ENCODE measurements at regions not wholly inside any gene's neighbourhood (a gene's known extent, or its start where the extent isn't known, plus 50 kb on each side); places are given as distances from the start of the nearest gene placed in this dataset.

DNA sequence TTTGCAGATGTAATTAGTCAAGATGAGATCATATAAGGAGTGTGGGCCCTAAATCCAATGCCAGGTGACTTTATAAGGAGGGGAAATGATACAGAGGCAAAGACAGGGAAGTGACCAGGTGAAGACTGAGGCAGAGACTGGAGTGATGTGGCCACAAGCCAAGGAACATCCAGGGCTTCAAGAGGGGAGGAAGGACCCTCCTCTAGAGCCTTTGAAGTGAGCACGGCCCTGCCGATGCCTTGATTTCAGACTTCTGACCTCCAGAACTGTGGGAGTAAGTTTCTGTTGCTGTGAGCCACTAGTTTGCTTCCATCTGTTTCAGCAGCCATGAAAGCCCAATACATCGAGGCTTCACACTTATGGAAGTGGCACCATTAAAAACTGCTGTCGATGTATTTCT lies 78.7 kb downstream of the SHANK2 start:
- no peaks in the 10 kb centered on the region for H3K27me3 ChIP-seq
- H3K9ac ChIP-seq, result no peak overlapping the region
- H3K9me3 ChIP-seq (ENCODE audit: low read depth), result peaks cover 13% of the 10 kb centered on the region
- no peaks in the 10 kb centered on the region for H3K79me2 ChIP-seq (ENCODE audit: low read depth)
- H3K4me1 ChIP-seq, result no peaks in the 10 kb centered on the region
- H3K27ac Mint-ChIP-seq, result no peak overlapping the region
- TF ChIP-seq EZH2phosphoT487 (IDR thresholded peaks at IDR 0.05), result no peak
- TF ChIP-seq, protein P1, sequence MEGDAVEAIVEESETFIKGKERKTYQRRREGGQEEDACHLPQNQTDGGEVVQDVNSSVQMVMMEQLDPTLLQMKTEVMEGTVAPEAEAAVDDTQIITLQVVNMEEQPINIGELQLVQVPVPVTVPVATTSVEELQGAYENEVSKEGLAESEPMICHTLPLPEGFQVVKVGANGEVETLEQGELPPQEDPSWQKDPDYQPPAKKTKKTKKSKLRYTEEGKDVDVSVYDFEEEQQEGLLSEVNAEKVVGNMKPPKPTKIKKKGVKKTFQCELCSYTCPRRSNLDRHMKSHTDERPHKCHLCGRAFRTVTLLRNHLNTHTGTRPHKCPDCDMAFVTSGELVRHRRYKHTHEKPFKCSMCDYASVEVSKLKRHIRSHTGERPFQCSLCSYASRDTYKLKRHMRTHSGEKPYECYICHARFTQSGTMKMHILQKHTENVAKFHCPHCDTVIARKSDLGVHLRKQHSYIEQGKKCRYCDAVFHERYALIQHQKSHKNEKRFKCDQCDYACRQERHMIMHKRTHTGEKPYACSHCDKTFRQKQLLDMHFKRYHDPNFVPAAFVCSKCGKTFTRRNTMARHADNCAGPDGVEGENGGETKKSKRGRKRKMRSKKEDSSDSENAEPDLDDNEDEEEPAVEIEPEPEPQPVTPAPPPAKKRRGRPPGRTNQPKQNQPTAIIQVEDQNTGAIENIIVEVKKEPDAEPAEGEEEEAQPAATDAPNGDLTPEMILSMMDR (IDR thresholded peaks at IDR 0.05), result no peak
- no peak for TF ChIP-seq EZH2 (IDR thresholded peaks at IDR 0.05)
- no peaks in the 10 kb centered on the region for H3F3A ChIP-seq (ENCODE audit: low read depth)
- H3K4me3 Mint-ChIP-seq, result no peak overlapping the region
- H3K27me3 Mint-ChIP-seq (ENCODE audit: insufficient read depth, low read depth), result peaks cover 4% of the 10 kb centered on the region
- H3K9me3 Mint-ChIP-seq, result peaks cover 36% of the 10 kb centered on the region
- H3K36me3 ChIP-seq, result no peaks in the 10 kb centered on the region
- no peaks in the 10 kb centered on the region for H3K4me1 Mint-ChIP-seq
- H3K4me2 ChIP-seq, result no peak overlapping the region
- no peak for DNase-seq (ENCODE audit: low spot score)
- no peak overlapping the region for H2AFZ ChIP-seq (replicated peaks)
- no peak overlapping the region for H3K4me3 ChIP-seq
- no peak overlapping the region for H3K27ac ChIP-seq
- H3K36me3 Mint-ChIP-seq, result no peaks in the 10 kb centered on the region
- H4K20me1 ChIP-seq (ENCODE audit: low read depth), result no peaks in the 10 kb centered on the region

DNA sequence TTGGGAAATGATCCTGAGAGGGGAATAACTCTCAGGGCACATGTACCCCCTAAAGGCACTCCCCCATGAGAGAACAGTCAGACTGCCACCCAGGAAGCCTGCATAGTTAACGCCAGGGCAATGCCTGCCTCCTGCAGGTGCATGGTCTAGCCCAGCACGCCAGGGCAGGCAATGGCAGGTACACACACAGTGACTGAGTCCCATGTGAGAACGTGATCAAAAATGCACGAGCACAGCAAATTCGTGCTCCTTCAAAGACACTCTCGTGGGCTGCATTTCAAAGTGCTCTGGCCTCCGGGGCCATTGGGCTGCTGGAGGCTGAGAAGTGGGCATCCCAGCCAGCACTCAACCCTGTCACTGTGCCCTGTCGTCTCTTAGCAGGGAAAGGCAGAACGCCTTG lies 79.7 kb downstream of the SHANK2 start:
- H3K79me2 ChIP-seq (ENCODE audit: low read depth), result no peaks in the 10 kb centered on the region
- H3K4me1 ChIP-seq, result no peaks in the 10 kb centered on the region
- H3K4me3 ChIP-seq, result no peak overlapping the region
- H4K20me1 ChIP-seq (ENCODE audit: low read depth), result no peaks in the 10 kb centered on the region
- no peaks in the 10 kb centered on the region for H3F3A ChIP-seq (ENCODE audit: low read depth)
- no peaks in the 10 kb centered on the region for H3K36me3 Mint-ChIP-seq
- peaks cover 13% of the 10 kb centered on the region for H3K9me3 ChIP-seq (ENCODE audit: low read depth)
- no peak overlapping the region for H2AFZ ChIP-seq (replicated peaks)
- H3K27ac Mint-ChIP-seq, result no peak overlapping the region
- H3K27ac ChIP-seq, result no peak overlapping the region
- H3K27me3 ChIP-seq, result no peaks in the 10 kb centered on the region
- DNase-seq (ENCODE audit: low spot score), result no peak
- no peaks in the 10 kb centered on the region for H3K36me3 ChIP-seq
- peaks cover 35% of the 10 kb centered on the region for H3K9me3 Mint-ChIP-seq
- TF ChIP-seq, protein P1 (IDR thresholded peaks at IDR 0.05), result no peak
- TF ChIP-seq EZH2 (IDR thresholded peaks at IDR 0.05), result no peak
- TF ChIP-seq EZH2phosphoT487 (IDR thresholded peaks at IDR 0.05), result no peak
- no peak overlapping the region for H3K4me3 Mint-ChIP-seq
- no peaks in the 10 kb centered on the region for H3K4me1 Mint-ChIP-seq
- no peak overlapping the region for H3K9ac ChIP-seq
- H3K4me2 ChIP-seq, result no peak overlapping the region
- H3K27me3 Mint-ChIP-seq (ENCODE audit: insufficient read depth, low read depth), result peaks cover 4% of the 10 kb centered on the region

DNA sequence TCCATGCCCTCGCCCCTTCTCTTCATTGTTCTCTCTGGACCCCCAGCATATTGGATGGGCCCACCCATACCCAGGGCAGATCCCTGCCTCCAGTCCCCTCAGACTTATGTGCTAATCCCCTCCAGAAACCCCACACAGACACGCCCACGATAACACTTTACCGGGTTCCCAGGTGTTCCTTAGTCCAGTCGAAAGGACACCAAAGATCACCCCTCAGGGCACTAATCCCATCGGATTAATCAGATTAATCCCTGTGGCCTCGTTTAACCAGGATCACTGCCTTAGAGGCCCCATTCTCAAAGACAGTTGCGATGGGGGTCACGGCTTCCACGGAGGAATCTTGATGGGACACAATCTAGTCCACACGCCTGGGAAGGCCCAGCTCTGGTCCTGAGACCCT lies 80.8 kb downstream of the SHANK2 start:
- H3K9ac ChIP-seq, result no peak overlapping the region
- peaks cover 2% of the 10 kb centered on the region for H3K9me3 ChIP-seq (ENCODE audit: low read depth)
- H3K4me1 ChIP-seq, result no peaks in the 10 kb centered on the region
- H3K36me3 ChIP-seq, result no peaks in the 10 kb centered on the region
- Mint-ChIP-seq H3K27me3 (ENCODE audit: insufficient read depth, low read depth) (peaks cover 4% of the 10 kb centered on the region), H3K9me3 (peaks cover 25% of the 10 kb centered on the region), H3K27ac (no peak overlapping the region), H3K36me3 (no peaks in the 10 kb centered on the region), H3K4me3 (no peak overlapping the region), H3K4me1 (no peaks in the 10 kb centered on the region)
- DNase-seq (ENCODE audit: low spot score), result no peak
- no peak overlapping the region for H3K4me2 ChIP-seq
- no peak overlapping the region for H3K27ac ChIP-seq
- no peaks in the 10 kb centered on the region for H3F3A ChIP-seq (ENCODE audit: low read depth)
- H3K79me2 ChIP-seq (ENCODE audit: low read depth), result no peaks in the 10 kb centered on the region
- TF ChIP-seq EZH2phosphoT487 (IDR thresholded peaks at IDR 0.05), result no peak
- TF ChIP-seq EZH2 (IDR thresholded peaks at IDR 0.05), result no peak
- TF ChIP-seq, protein P1 (IDR thresholded peaks at IDR 0.05), result no peak
- H3K4me3 ChIP-seq, result no peak overlapping the region
- no peaks in the 10 kb centered on the region for H4K20me1 ChIP-seq (ENCODE audit: low read depth)
- H3K27me3 ChIP-seq, result no peaks in the 10 kb centered on the region
- H2AFZ ChIP-seq (replicated peaks), result no peak overlapping the region
